Embryonic facial prominence (tissue), 1 donor: ENCODE measurements at regions not wholly inside any gene's neighbourhood (a gene's known extent, or its start where the extent isn't known, plus 50 kb on each side); places are given as distances from the start of the nearest gene placed in this dataset.
A peak's percentile ranks its signal among the peaks of the same experiment; 100 is the strongest.

ENCODE experiments used
- DNase-seq: peaks from one replicate; pipeline ENCODE4 v3.0.0-alpha.2; 2016; ENCODE audit errors: extremely low spot score

DNA sequence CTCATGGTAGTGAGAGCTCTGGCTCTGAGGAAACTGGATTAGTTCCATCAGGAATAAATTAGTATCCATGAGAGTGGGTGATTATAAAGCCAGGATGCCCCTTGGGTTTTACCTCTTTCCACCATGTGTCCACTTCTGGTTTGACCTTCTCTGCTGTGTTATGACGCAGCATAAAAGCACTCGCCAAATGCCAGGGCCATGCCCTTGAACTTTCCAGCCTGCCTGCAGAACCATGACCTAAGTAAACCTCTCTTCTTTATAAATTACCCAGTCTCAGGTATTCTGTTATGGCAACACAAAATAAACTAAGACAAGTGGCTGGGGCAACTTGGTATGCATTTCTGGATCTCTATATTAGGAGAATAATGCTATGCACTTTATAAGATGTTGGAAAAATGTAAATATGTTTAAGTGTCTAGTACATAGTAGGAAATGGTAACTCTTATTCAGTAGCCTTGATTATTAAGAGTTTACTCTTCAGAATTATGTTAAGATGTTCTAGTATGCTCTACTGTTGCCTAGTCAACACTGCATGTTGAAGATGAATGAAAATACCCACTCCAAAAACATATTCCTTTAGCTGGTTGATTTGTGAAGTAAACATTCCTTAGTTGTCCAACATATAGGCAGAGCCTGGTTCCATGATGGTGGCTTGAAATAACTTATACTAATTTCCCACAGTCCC is 455.6 kb upstream of the TMPO start:
- DNase-seq = no peak

DNA sequence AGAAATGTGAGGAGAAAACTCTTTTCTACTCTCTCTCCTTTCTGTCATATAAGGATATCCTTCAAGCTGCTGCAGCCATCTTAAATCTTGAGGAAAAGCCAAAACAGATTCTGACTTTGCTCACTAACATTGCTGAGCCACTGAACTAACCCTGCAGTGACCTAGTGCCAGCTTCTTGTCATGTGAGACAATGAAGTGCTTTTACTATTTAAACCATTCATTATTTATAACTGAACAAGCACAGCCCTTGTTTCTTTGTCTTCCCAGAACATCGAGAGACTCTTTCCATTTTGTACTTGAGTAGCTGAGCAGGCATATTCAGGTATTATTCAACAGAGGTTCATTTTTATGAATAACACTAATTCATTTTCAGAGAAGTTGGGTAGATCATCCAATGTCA is 455.0 kb upstream of the TMPO start:
- DNase-seq = no peak

DNA sequence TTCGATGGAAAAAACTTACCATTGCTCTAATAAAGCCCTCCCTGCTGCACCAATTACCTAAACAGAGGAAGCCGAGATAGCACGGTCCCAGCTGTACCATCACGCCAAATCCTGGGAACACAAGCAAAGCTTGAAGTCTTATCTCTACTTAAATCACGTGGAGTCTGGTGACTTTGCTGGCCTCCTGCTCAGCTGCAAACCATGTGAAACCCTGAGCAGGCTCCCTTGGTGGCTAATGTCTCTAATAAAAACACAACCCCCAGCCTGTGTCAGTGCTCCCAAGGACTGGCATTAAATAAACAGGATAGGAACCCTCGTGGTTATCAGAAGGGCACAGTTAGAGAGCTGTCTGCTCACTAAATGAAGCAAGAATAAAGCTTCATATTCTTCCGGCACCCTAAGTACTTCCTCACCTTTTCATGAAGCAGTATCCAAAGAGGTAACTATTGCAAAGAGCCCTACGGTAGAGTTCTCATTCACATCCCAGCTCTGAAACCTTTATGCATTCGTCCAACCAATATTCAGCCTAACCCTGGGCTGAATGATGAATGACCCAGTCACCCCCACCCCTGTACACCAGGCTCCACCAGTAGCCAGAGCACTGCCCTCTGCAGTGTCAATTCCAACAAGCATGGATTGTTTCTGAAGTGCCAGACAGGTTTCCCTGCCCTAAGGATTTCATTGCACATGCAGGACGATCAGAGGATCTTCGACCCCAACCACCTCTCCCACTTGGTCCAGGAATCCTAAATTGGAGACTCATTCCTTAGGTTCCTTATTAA is 452.7 kb upstream of the TMPO start:
- no peak for DNase-seq

DNA sequence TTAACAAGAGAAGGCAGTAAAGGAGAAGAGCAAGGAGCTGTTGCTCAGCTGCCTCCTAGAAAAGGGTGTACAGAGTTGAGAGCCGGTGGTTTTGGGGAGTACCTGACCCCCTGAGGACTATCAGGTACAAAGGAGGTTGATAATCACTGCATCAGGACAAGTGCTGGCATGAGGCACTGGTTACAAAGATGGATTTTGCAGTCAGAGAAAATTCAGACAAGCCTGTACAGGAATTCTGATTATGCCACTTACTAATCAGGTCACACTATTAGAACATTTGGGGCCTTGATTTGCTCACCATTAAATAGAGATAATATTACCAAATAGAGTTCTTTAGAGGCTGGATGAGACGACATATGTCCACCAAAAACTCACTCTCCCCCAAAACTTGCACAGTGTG is 450.9 kb upstream of the TMPO start:
- no peak for DNase-seq

DNA sequence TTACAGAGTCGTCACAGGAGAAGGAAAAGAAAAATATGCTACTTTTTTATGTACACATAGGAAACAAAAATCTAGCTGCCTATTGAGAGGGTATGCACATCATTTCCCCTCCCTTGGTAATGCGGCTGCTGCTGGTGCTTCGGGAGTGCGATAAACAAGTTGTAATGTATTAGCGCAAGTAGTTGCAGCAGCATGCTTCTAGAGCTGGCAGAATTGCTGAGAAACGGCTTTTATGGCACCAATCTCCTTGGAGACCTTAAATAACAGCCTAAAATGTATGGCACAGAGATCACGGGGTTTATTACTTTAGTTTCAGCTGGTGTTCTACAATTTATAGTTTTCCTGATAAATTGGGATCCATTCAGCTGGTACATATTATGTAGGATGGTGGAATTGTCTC is 447.6 kb upstream of the TMPO start:
- no peak for DNase-seq

DNA sequence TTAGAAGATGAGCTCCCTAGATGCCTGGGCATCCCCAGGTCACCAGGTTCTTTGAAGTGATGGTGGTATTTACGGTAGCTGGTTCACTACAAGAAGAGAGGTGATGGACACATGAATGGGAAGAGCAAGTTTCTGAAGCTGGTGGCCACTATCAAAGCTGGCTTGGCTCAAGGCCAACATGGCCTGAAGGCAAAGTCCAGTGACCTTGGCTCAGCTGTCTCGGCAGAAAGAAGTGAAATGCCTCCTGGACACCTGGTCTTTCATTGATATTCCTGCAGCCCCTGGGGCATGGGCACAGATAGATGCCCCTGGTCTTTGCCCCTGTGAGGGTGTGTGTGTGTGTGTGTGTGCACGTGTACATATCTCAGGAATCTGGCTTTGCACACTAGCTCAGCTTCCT is 441.8 kb upstream of the TMPO start:
- no peak for DNase-seq

DNA sequence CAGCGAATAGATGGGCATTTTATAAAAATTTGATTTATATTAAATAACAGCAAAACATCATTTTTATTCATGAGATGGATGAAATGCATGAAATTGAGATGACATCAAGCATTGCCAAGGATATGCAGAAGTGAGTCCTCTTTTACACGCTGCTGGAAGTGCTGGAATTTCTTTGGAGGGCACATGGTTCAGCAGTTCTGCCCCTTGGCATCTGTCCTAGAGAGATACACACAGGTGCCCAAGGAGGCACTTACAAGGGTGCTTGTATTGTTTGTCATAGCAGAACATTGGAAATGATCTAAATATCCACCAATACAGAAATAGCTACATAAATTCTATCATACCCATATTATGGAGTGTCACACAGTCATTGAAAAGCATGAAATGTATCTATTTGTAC is 441.1 kb upstream of the TMPO start:
- no peak for DNase-seq

DNA sequence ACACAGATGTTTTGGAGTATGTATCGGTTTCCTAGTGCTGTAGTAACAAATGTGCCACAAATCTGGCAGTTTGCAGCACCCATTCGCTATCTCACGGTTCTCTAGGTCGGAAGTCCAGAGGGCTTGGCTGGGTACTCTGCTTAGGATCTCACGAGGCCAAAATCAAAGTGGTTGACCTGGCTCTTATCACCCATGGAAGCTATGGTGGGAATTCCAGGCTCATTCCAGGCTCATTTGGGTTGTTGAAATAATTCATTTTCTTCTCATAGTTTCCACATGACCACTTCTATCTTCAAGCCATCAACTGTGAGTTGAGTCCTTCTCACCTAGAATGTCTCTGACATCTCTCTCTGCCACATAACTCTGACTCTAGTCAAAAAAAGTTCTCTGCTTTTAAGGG is 431.0 kb upstream of the TMPO start:
- DNase-seq = no peak

DNA sequence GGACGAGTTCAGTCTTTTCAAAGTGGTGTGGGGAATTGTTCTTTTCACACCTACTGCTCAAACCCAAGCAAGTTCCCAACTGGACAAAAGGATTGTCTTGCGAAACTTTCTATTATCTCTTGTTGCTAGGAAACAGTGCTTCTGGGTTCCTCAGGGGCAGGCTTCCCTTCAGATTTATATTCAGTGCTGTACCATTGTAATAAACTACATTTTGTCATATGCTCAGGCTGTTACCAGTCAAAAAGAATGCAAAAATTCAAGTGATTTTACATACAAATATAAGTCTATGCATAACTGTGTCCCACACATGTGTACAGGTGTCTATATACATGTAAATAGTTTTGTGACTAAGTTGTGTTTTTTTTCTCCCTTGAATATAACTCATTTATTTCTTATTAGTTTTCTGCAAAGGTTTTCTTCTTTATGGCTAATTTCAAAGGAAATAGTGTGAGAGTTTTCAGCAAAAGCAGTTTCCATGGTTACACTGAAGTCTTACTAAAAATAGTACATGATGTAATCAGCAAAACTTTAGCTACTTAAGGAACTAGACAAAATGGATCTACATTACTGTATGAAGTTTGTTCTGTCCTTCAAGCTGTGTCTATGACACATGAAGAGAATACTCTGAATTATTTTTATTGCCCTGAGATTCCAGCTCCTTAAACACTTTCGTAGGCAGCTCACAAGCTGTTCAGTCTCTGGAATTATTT is 430.2 kb upstream of the TMPO start:
- DNase-seq = peak; percentile 11

DNA sequence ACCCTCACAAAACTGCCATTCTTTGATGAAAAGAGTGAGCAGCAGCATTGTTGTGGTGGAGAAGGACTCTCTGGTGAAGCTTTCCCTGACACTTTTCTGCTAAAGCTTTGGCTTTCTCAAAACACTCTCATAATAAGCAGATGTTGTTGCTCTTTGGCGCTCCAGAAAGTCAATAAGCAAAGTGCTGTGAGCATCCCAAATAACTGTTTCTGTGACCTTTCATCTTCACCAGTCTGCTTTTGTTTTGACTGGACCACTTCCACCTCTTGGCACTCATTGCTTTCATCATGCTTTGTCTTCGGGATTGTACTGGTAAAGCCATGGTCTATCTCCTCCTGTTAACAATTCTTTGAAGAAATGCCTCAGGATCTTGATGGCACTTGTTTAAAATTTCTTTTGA is 424.7 kb upstream of the TMPO start:
- no peak for DNase-seq

DNA sequence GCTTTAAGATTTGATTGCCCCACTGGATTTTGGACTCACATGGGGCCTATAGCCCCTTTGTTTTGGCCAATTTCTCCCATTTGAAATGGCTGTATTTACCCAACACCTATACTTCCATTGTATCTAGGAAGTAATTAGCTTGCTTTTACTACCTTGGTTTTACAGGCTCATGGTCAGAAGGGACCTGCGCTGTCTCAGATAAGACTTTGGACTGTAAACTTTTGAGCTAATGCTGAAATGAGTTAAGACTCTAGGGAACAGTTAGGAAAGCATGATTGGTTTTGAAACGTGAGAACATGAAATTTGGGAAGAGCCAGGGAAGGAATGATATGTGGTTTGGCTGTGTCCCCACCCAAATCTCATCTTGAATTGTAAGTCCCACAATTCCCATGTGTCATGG is 419.0 kb upstream of the TMPO start:
- no peak for DNase-seq

DNA sequence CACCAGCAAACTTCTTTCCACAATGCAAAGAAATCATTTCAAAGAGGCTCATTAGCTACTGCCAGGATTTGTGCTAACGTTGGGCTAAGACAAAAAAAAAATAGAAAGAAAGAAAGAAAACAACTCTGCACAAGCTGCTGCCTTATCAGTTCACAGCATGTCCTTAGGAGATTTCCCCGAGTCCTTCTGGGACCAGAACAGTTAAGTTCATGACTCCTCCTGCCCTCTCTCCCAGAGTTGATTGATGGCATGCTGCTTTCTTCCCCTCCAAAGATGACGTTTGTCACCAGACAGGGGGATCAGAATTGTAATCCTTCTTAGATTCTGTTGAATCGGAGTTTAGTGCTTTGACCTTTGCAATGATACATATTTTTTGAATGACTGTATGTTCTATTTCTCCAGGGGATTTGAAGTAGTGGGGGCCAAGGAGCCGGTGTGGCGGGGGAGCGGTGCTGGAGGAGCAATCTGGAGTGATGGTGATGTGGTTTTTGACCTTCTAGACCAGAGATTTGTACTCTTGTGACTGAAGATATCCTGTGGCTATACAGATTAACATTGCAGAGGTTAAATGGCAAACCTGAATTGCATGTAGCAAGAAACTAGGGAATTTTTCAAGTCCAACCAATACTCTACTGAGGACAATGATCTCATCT is 409.2 kb upstream of the TMPO start:
- no peak for DNase-seq

DNA sequence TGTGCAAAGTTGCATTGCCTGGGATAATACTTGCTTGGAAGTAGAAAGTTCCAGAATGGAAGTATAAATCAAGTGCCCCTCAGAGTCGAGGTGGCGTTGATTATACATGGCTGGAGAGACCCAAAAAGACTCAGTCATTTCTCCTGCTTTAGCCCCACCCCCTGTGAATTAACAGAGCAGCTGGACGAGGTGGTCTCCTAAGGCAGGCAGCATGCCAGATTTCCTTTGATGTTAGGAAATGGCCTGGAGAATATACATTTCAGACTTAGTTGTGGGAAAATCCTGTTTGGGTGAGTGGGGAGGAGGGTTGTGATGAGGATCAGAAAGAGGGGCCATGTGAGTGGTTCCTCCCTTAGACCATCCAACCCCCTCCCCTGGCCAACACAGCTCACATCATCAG is 406.1 kb upstream of the TMPO start:
- DNase-seq = no peak

DNA sequence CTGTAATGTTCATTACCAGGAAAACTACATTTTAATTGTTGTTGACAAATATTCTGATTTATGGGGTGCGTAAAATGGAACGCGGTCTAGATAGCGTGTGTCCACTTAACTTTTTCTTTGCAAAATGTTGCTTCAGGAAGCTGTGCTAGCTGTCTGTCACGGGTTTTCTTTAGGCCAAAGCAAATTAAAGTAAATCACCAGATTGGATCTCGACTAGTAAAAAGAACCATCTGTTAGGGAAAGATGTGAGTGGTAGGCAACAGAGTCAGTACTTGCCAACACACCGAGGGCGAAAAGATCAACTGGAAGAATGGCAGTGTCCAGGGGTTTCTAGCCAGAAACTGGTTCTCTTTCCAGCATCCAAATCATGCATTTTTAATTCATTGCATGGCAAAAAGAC is 404.9 kb upstream of the TMPO start:
- no peak for DNase-seq

DNA sequence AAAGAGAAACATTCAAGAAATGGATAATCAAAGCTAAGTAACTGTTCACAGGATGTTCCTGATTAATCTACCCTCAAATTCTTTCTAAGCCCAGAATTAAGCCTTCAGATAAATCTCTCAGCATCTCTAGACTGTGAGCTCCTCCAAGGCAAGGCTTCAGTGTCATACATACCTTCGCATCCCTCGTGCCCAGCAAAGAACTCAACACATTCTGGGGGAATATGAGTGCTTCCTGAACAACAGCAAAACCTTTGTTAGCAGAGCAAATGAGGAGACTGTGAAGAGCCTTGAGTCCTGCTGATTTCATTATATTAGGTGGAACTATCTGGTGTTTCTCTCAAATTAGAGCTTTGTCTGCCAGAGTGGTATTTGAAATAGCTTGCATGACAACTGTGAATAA is 401.8 kb upstream of the TMPO start:
- no peak for DNase-seq

DNA sequence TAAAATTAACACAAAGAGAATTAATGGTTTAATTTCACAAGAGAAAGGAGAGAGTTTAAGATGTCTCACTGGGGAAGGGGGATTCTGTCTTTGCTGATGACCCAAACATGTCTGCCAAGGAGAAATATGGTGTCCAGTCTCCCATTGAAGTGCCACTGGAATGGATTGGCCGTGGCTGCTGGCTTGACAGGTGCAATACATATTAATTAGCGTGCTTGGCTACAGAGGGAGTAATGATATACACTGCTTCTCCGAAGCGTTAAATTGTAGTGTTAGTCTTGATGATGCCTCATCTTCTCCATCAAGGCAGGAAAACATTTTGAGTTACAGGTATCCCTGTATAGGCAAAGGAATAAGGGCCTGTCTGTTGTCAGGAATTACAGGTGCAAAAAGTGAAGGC is 393.4 kb upstream of the TMPO start:
- no peak for DNase-seq

DNA sequence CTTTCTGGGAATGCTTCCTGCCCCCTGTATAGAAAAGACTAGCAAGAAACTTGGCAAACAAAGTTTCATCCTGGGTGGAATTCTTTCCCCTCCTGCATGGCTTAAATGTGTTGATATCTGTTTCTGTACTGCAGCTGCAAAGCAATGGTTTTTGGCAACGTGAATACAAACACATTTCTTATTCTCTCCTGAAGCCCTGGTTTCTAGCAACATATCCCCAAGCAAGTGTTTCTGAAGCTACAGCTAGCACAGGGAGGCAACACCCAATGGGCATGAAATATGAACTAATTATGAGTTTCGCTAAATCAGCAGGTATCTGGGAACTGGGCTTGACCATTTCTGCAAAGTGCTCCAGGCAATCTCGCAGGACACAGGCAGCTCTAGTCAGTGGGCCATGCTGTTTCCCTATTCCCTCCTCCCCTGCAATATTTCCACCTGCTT is 392.3 kb upstream of the TMPO start:
- no peak for DNase-seq

DNA sequence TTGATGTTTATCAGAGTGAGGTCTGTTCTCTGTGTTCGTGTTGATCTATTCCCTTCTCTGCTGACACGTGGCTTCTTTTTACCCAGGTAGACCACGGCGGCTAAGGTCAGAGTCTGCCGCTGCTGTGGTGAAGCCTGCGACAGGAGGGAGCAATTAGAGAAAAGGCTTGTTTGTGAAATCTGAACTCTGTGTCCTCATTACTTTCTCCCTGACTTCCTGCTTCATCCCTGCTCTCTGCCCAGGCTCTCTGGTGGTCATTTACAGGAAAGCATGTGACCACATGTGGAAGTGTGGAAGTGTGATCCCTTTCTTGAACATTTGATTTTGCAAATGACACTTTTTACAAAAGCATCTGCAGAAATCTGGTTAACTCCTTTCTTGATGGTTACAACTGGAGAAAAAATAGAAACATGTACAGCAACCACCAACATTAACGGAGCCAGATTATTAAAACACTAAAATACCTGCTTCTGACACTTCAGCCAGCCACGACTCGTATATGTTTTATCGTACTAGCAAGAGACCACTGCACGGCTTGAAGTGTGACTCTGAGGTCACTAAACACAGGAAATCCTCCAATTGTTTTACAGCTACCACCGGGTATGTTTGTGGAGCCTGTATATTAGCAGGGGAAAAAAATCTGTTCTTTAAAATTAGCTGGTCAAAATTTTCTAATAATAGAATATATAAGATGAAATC is 388.6 kb upstream of the TMPO start:
- no peak for DNase-seq

DNA sequence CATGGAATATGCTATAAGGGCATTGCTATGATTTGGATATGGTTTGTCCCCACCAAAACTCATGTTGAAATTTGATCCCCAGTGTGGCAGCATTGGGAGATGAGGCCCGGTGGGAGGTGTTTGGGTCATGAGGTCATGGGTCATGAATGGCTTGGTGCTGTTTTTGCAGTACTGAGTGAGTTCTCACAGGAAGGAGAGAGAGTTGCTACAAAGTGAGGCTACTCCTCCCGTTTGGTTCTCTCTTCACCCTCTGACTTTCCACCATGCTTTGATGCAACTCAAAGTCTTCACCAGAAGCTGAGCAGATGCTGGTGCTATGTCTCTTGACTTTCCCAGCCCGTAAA is 388.1 kb upstream of the TMPO start:
- DNase-seq = no peak

DNA sequence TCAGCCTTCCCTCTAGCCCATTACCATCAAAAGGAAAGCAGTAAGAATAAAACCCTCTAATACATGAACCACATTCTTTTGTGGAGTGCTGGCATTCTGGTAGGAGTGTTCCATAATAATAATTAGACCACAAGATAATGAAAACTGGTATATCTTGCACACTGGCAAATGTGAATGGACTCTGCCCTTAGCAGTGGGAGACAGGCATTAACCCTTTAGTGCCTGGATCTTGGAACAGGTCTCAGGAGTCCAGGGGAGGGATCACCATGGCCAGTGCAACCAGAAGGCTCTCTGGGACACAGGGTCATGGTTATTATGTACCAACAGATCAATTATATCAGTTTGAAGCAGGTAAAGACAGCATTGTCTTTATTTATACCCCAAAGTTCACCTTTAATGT is 387.5 kb upstream of the TMPO start:
- DNase-seq = no peak

DNA sequence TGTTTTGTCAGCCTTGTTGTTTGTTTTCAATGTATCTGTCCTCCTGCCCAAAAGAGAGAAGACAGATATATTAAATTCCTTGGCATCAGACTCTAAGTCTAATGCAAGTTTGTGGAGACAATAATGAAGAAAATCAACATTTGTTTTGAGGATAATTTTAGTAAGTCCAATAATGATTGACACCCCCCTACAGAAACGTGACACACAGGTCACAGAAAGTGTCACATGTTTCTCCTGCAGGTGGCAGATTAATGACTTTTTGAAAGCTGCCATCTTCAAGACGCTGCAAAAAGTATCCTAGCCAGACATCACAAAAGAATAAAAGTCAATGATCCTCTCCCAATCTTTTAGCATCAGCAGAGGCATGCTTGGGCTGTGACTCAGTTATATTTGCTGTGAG is 378.8 kb upstream of the TMPO start:
- DNase-seq = no peak

DNA sequence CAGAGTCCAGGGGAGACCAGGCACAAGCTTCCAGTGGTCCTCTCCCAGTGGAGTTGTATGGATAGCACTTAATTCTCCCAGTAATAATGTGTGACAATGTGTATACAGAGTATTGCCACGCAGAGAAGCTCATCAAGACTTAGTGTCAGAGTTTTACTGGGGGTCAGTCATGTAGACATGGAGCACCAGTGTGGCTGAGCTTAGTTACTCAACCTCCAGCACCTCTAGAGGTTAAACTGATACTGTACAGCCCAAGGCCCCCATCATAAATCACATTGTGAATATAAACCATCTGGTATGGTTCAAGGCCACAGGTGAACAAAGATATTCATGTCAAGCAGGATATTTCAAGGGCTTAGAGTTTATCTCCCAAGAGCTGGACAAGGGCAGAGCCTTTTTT is 378.1 kb upstream of the TMPO start:
- DNase-seq = no peak
